Putamen (tissue), 1 donor: ENCODE measurements at regions not wholly inside any gene's neighbourhood (a gene's known extent, or its start where the extent isn't known, plus 50 kb on each side); places are given as distances from the start of the nearest gene placed in this dataset.

Source experiments
- DNase-seq: peaks from one replicate; pipeline ENCODE4 v3.0.0-alpha.2; 2016; ENCODE audit warnings: low spot score

DNA sequence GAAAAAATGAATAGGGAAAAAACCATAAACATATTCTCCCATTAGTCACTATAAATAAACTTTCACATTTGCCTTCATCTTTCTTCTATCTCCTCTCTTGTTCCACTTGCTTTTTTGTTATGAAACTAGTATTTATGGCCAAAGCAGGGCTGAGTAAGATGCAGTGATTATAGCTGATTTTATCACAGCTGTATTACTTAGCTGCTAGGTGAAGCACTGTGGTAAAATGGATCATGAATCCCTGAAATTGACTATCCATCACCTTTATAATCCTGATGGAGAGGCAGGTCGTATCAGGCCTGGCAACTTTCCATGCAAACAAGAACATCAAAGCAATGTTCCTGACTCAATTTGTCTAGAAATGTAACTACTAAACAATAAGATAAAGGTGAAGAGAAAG, 471.6 kb downstream of the TUSC7 start:
- no peak for DNase-seq

DNA sequence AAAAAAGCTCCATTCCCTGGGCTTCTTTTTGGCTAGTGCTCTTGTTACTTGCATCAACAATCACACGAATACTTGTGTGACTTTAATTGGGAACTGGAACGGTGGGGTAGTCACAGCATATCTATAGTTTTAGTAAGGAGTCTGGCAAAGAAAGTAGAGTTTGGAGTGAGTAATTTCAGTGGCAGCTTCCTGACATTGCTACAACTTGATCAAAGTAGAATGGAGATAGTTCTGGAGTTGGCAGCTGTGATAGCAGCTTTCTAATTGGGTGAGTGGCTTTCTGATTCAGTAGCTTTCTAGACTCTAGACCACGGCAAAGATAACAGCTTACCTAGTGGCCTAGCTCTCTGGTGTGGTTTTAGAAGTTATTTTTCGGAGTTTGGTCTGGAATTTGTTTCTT, 475.0 kb downstream of the TUSC7 start:
- no peak for DNase-seq

DNA sequence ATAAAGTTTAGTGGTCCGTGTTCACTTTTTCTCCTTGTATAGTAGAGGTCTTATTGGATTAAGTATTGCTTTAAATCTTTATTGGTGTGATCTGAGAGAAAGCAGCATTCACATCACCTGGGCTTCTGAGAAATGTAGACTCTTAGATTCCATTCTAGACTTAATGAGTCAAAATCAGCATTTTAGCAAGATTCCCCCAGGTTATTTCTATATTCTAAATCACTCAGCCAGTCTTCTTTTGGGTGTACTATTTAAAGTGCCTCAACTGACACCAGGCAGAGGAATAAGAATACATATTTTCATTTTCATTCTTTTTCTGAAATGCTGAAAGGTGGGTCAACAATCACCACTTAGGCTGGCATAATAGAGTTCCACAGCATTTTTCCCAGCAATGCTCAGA, 481.7 kb downstream of the TUSC7 start:
- no peak for DNase-seq

DNA sequence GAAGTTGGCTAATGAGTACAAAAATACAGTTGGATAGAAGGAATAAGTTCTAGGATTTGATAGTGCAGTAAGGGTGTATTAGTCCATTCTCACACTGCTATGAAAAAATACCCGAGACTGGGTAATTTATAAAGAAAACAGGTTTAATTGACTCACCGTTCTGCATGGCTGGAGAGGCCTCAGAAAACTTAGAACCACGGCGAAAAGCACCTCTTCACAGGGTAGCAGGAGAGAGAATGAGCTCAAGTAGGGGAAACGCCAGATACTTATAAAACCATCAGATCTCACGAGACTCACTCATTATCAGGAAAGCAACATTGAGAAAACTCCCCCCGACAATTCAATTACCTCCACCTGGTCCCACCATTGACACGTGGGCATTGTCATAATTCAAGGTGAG, 483.3 kb downstream of the TUSC7 start:
- no peak for DNase-seq

DNA sequence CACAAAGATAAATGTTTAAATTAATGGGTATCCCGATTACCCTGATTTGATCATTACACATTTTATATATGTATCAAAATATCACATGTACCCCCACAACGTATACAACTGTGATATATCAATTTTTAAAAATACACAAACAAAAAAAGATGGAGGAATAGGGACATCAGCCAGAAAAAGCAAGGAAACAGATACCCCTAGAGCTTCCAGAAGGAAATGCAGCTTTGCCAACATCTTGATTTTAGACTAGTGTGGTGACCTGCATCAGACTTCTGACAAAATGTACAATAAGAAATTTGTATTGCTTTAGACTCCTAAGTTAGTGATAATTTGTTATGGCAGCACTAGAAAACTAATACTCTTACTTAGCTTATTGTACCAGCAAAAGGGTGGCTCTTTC, 483.8 kb downstream of the TUSC7 start:
- no peak for DNase-seq

DNA sequence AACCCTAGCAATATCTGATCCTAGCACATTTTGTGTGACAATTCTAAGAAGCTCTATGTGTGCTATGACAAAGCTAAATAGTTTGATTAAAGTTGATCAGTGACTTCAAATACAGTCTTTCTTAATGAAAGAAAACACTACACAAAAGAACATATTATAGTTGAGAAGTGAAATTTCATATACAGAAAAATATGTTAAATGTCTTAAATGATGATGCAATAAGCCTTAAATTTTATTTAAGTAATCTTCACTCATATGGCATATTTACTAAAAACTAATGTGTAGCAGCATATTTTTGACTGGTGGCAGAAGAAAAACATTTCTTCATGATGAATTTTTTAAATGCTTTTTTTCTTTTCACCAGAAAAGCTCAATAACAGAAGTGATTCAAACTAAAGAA, 485.5 kb downstream of the TUSC7 start:
- no peak for DNase-seq

DNA sequence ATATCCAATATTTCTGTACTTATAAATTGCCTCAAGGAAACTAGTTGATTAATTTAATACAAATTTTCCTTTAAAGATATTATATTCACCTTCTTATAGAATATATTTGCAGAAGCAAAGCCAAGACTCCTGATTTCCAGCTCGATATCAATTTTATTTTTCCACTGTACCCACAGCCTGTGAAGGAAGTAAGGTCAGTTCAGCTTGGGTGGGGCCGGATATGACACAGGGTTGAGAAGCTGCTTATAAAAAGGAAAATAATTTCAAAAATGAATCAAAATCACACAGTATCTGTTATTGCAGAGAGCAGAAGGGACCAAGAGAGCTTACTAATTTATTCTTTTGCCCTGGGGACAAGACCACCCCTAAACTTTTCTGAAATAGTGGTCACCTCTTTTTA, 491.4 kb downstream of the TUSC7 start:
- DNase-seq: no peak

DNA sequence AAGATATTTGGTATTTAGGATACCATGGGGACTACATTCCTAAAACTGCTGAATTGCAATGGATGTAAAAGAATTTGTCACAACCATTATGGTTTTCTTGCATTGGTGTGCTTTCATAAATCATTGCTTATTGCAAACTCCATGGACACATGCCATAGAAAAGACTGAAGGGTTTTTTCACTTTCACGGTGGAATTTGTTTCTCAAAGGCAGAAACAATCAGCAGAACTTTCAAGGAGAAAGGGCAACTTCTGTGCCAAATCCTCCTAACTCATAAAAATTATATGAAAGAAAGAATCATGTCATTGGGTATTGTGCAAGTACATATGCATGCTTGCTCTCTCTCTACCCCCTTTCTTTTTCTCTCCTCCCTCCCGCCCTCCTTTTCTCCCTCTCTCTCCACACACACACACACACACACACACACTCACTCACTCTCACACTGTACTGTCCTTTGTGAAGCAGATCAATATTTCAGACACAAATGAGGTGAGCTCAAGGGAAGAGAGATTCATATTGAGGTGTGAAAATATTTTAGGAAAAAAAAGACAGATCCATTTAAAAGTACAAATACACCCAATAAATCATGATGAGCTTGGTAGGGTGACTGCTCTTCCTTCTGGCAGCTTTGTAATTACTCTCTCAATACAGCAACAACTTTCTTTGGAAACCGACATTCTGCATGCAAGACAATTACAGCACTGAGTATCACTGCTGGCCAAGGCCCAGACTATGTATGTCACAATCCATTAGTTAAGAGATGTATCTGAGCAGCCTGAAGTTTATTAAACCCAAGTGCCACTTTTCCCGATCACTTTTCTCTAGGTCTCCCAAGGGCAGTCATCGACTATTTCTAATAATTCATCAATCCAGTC, 492.6 kb downstream of the TUSC7 start:
- DNase-seq: no peak

DNA sequence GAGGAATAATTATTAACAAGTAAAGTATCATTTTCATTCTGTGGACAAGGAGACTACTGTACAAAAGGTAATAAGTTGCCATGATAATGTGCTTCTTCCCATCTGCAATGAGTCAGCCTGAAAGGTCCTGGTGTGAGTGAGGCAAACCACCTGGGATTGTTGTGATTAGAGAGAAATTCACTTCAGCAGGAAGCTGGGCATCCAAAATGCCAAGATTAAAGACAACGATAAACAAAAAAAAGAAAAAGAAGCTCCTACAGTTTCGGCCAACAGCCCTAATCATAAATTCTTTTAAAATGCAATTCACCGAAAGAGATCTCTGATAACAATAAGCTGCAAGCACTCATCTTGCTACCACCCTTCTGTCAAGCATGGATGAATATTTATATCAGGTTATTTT, 507.8 kb downstream of the TUSC7 start:
- no peak for DNase-seq

DNA sequence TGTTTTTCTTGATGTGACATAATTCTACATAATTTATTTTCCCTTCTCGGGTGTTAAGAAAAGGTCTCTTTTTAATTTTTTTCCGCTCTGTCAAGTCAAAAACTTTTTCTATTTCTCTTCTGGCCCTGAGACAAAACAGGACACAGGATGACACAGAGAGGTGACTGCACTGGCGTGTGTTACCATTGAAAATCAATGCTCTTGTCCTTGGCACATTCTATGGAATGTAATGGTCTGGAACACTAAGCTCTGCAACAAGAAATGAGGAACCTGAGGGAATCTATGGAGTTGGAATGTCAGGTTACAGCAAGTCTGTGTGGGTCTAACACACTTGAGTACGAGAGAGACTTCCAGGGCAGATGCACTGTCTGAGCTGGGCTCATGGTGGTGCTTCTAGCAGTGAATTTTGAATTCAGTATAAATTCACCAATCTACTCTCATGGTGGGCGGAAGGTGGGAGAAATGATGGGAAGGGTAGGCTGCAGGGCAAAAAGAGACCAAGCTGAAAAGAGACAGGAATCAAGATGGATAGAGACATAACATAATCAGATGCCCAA, 508.3 kb downstream of the TUSC7 start:
- DNase-seq: no peak

DNA sequence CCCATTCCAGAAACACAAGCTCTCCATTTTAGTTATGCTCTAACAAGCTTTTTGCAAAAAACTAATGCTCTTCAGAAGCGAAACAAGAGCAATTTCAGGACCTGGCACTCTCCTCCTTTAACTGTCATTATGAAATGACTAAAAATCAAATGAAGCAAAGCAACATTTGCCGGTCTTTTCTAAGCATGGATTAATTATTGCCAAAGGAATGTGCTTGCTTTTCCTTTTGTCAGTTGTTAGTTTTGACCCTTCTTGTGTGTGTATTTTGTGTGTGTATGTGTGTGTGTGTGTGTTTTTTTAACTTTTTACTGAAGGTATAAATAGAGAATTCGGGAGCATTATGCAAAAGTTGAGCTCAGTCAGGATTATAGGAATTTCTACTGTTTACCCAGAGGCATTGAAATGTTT, 509.1 kb downstream of the TUSC7 start:
- DNase-seq: no peak

DNA sequence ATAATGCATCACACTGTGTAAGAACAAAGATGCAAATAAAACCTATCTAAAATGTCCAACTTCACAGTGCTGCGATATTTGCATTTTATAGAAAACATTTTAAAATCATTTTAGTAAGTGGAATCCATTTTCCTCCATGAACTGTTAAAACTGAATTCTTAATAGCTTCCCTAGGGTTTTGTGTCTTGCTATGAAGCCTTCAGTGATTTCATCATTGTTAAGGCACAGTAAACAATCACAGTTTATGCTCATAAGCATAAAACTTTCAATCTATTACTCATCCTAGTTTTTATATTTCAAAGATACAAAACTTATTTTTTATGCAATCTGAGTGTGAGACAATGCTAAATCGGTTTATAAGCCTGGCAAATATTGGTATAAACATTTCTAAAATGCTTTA, 509.7 kb downstream of the TUSC7 start:
- DNase-seq: no peak

DNA sequence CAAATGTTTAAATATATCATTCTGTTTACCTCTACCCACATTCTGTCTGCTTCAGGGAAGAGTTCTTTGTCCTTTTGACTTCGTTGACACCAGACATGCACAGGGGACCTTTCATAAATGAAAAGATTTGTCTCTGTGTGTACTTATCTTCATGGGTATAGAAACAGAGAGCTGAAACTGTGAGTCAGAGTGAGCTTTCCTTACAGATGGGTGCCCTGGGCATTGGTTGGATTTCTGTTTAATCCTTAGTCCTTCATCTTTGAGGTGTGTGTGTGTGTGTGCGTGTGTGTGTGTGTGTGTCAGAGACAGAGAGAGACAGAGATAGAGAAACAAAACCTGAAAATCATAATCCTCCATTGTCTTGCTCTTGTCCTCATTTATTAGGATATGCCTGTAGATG, 517.4 kb downstream of the TUSC7 start:
- DNase-seq: no peak

DNA sequence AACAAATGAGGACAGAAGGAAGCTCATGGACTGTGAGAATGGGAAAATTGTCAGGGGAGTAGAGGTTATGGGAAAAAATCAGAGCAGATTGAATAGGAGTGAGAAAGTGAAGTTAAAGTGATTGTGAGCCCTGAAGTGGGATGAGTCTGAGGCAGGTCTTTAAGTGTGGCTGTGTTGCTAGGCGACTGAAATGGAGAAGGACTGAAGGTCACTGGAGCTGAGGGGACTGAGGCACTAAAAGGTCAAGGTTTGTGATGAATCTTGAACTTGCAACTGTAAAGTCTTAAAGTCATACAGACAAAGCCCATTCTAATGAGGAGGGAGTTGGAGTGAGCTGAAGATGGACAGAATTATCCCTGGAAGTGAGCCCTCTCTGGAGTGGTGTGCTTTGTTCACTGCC, 518.9 kb downstream of the TUSC7 start:
- DNase-seq: no peak

DNA sequence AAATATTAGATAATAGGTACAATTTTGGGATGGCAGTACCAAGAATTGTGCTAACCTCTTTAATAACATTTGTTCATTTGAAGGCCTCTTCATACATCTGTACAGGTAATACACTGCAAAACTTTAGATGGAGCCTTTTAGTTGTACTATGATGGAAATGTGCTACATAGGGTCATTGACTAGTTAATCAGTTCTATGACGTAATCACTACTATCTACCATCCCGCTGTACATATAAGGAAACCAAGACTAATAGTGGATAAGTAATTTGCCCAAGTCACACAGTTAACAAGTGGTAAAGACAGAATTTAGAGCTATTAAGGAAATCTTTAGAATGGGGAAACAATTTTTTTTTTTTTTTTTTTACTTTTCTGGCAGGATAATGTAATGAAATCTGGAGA, 521.3 kb downstream of the TUSC7 start:
- no peak for DNase-seq

DNA sequence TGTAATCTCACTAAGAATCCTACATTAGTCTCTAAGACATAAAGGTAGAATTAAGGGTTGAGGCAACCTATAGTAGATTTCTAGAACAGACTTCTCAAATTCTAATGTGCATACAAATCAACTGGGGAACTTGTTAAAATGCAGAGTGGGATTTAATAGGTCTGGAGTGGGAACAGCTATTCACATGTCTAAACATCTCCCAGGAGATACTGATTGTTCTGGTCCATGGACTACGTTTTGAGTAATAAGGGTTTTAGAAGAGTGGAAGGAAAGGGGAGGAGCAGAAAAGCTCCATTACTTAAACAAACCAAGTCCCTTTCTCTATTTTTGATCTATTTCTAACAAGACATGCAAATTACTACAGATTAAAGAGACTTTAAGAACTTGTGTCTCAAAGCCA, 524.8 kb downstream of the TUSC7 start:
- DNase-seq: peak; percentile 50

DNA sequence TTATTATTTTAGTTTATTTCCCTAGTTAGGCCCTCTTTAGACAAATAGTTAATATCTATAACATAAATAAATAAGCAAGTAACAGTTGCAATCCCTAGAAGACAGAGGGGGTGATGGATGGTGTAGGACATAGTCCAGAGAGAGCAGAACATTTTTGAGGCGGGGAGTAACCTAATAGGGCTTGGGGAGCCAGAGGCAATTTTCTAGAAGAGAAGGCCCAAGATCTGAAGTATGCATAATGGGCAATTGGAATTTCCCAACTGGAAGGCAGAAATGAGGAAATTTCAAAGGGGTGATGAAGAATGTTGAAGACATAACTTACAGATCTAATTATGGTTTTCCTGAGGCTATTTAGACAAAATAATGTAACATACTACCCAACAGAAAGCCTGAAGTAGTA, 525.7 kb downstream of the TUSC7 start:
- no peak for DNase-seq

DNA sequence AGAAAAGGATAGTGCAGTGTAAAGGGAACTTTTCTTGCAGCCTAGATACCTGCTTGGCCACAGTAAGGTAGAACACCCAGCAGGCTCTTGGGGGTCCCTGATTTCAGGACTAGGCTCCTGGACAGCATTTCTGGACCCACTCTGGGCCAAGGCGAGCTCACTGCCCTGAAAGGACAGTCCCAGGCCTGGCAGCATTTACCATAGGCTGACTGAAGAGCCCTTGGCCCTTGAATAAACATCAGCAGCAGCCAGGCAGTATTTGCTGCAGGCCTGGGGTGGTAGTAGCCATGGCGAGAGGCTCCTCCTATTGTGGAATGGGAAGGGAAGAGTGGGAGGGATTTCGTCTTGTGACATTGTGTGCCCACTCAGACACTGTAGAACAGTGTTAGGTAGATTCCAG, 529.2 kb downstream of the TUSC7 start:
- DNase-seq: no peak

DNA sequence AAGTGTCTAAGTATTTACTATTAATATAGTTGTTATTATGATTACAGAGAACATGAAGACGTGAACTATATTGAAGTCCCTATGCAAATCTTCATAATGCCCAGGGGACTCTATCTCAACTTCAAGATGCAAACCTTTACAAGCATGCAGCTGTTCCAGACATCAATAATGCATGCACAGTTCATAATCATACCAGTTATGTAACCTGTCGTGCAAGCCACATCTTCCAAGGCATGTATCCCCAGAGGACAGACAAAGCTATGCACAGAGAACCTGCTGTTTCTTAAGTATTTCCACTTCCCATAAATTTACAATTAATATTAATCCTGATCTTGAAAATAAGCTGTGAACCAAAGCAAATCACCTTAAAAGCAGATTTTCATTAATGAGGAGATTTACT, 534.1 kb downstream of the TUSC7 start:
- no peak for DNase-seq

DNA sequence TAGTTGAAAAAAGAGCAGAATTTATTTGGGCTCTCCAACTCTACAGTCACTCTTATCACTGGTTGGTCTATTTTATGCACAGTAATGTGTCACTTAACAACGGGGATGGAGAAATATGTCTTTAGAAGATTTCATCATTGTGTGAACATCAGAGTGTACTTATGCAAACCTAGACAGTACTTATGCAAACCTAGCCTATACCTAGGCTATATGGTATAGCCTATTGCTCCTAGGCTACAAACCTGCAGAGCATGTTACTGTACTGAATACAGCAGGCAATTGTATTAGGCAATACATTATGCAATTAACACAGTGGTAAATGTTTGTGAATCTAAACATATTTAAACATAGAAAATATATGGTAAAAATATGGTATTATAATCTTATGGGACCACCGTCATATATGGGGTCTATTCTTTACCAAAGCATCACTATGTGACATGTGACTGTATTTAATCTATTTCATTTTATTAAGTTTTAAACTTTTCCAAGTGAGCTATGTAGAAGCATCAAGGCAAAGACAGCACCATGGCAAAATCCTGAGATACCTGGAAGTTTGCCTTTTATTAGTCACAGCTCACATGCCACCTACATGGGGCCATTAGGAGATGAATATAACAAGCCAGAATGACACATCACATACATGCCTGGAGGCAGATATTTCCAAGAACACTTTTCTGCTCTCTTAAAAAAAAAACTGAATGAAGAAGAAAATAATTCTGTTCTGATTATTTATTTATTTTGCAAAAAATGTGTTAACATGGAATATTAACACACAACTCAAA, 537.4 kb downstream of the TUSC7 start:
- no peak for DNase-seq

DNA sequence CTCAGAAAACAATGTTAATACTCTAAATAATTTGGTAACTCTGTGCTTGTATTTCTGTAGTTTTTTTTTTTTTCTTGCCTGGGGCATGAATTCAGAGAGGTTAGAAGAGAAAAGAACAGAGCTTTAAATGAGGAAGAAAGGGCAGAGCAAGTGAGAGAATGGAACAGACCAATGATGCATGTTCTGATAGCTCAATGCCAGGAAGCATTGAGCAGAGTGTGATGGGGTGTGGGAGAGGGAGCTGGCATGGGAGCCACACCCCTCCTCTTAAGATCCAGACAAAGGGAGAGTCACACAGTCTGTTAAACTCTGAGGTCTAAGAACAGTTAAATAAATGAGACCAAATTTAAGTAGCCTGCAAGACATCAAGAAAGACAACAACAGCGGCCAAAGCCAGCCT, 538.6 kb downstream of the TUSC7 start:
- DNase-seq: no peak

DNA sequence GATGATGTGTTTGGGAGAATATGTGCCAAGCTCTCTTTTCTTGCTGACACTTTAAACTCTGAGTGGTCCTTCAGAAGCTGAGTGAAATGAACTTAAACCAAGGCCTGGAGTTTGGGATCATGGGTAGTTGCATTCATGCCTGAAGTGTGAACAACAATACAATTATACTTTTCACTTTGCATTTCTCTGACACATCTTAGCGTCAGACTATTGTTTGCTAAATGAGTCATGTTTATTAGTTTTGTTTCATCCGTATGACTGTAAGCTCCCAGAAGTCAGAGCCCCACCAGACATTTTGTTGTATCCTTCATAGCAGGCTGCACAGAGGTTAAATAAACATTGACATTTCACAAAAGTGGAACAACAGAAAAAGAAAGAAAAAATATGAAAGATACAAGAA, 542.6 kb downstream of the TUSC7 start:
- DNase-seq: no peak

DNA sequence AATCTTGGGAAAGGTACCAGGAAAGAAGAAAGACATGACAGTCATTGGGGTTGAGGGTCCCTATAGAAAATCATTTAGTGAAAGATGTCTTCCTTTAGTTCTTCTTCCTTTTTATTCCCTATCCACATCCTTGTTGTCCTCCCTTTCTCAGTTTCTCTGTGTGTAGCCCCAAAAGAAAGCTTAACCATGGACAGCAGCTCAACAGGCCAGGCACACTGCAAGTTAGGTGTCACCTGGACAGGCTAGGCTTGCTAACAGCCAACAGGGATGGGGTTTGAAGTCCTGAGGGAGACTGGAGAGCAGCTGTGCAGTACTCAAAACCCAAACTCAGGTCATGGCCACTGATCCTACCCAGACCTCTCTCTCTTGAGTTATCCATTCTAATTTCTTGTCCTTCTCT, 543.1 kb downstream of the TUSC7 start:
- no peak for DNase-seq
